ENCODE measurements at regions not wholly inside any gene's neighbourhood (a gene's known extent, or its start where the extent isn't known, plus 50 kb on each side); places are given as distances from the start of the nearest gene placed in this dataset.

DNA sequence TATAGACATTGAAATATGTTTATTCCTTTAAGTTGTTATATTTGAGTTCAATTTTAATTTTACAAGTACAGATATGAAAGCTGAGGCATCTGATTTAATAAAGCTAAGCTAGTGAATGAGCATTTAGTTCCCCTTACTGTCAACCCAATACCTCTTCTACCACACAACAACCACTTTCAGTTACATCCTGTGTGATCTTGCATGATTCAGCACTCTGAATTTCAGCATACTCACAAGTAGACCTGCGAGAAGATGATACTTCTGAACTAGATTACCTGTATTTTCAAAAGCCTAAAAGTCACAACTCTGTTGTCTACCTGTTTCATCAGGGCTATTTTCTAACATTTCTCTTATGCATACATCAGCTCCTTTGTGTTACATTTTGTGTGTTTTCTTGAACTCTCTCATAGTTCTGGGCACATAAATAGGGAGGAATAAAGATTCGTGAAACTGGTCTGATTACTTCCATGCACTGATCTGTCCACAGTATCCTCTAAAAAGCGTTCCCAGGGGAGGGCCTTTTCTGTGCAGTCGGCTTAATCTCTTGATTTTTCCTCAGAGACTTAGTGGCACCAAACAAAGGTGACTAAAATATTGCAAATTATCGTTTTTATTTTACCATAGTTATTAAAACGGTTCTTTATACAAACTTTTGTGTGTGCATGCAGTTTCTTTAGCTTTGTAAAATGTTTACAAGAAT is 2025.5 kb upstream of the NUDT12 start:
- no peak for DNase-seq (ENCODE audit: low read depth in 2 of 3, low spot score in 2 of 3)

DNA sequence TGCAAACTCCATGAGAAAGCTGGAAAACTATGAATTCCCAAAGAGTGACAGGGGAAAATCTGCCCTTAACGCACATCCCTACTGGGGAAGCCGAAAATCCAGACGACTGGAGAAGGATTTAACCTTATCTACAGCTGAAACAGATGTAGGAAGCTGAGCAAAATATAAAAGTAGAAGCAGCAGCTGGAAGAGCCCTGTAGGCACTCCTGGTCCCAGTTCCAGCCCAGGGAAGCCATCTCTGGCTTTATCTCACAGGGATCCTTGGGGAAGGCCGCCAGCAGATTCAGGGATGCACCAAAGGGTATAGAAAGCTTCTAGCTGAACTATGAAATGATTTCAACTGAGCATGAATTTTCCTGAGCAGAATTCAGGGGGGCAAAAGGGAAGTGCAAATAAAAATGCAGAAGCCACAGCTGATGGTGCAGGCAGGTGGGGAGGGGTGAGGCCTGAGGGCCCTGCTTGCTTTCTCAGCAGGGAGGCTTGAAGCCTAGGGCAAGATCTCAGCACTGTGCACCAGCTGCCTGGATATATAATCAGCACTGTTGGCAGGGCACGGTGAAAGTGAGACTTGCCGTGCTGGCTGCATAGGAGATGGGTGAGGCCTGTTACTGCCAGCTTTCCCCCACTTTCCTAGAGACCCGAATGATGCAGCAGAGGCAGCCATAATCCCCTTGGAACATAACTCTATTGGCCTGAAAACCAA is 2019.5 kb upstream of the NUDT12 start:
- DNase-seq (ENCODE audit: low read depth in 2 of 3, low spot score in 2 of 3): no peak

DNA sequence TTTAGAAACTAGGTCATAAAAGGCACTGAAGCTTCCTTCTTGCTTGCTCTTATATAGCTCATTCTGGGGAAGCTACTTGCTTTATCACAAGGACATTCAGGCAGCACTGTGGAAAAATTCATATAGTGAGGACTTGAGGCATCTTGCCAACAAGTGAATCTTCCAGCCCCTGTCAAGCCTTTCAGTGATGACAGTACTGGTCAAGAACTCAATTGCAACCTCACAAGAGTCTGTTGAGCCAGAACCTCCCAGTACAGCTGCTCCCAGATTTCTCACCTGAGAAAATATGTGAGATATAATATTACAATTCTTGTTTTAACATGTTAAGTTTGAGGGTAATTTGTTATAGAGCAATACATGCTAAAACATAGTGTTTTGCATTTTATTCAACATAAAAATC is 2011.0 kb upstream of the NUDT12 start:
- no peak for DNase-seq (ENCODE audit: low read depth in 2 of 3, low spot score in 2 of 3)

DNA sequence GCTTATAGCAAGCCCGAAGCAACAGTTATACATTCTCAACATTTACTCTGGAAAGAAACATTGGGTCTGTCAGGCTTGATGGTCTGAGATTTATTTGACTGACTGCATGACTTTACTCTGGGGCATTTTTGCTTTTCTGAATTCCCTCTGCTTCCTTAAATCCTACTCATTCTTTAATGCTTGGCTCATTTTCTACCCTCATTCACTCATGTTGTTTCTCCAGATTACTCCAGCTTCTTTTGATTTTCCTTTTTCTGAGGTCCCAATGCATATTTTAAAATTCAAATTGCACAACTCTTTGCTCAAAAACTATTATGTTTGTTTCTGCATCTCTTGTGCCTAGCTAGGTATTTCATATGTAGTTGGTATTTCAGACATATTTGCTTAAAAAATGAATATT is 2002.9 kb upstream of the NUDT12 start:
- no peak for DNase-seq (ENCODE audit: low read depth in 2 of 3, low spot score in 2 of 3)

DNA sequence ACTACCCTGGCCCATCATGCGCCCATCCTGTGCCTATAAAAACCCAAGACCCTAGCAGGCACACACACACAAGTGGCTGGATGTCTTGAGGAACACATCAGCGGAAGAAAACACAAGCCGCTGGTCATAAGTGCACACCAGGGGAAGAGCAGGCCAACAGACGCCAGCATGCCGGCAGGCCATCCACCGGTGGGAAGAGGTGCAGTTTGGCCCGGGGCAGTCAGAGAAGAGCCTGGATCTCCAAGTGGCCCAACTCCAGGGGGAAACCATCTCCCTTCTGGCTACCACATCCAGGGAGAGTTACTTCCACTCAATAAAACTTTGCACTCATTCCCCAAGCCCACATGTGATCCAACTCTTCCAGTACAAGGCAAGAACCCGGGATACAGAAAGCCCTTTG is 2001.3 kb upstream of the NUDT12 start:
- no peak for DNase-seq (ENCODE audit: low read depth in 2 of 3, low spot score in 2 of 3)

DNA sequence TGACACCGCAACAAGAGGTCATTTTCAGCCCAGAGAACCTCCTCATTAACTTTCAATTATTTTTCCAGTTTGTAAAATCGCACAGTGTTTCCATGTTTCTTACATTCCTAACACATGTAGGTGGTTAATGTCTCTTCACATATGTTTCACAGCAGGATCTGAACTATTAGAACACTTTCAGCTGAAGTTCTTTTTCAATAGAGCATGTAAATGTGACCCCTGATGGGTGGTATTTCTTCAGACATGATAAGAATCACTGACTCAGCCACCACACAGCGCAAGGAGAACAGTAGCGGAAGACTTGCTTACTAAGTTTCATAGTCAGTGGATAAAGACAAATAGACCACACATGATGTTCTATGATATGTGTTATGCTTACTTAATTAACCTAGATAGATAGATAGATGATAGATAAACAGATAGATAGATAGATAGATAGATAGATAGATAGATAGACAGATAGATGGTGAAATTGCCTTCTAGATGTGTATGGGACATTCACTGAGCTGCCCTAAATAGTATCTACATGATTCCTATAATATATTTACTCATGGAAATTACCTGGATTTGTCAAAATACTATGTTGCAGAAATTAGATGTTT is 1992.1 kb upstream of the NUDT12 start:
- no peak for DNase-seq (ENCODE audit: low read depth in 2 of 3, low spot score in 2 of 3)

DNA sequence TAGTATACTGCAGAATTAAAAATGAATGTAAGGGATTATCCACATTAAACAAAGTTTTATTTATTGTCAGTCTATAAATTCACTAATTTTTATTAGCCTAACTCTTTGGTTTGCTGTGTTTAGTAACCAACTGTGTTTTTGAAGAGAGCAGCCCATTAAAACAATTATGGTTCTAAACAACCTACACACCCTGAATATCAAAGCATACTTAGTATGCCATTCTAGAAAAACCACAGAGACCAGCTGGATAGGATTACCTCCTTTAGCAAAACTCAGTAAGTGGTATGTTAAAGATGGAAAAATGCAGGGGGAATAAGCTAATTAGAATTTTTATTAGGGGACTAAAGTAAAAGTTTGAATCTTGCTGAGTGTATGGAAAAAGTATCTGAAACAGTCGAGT is 1981.7 kb upstream of the NUDT12 start:
- no peak for DNase-seq (ENCODE audit: low read depth in 2 of 3, low spot score in 2 of 3)

DNA sequence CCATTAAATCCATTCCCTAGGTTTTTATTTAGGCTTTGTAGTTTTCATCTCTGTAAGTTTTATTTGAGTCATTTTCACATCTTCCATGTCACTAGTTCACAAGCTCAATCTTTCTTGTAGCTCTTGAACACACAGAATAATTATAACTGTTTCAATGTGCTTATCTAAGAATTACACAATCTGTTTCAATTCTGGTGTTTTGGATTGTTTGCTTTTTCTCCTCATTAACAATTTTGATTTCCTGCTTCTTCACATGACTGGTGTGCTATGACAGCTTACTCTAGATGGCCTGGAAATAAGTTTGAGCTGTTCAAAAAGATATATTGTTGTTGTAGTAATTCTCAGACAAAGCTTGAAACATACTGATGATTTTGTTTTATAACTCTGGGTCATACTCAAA is 1974.1 kb upstream of the NUDT12 start:
- DNase-seq (ENCODE audit: low read depth in 2 of 3, low spot score in 2 of 3): no peak

DNA sequence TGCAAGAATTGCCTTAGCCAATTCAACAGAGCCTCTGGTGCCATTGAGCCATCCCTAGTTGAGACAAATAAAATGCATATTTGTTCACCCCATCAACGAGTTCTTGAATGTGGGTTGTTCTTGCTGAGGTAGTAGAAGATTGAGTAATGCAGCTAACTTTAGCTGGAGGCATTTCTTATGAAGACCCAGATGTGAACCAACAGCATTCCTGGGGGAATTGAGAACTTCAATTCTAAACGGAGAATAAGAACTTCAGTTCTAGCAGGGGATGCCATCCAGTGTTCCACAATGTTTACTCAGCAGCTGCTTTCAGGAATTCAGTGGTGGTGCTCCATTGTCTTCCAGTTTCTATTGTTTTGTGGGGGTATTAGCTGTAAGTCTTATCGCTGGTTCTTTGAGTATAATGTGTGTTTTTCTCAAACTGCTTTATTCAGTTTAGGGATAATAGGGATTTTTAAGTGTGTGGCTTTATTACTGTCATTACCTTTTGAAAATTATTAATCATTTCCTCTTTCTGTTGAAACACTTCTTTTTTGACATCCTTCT is 1968.2 kb upstream of the NUDT12 start:
- no peak for DNase-seq (ENCODE audit: low read depth in 2 of 3, low spot score in 2 of 3)

DNA sequence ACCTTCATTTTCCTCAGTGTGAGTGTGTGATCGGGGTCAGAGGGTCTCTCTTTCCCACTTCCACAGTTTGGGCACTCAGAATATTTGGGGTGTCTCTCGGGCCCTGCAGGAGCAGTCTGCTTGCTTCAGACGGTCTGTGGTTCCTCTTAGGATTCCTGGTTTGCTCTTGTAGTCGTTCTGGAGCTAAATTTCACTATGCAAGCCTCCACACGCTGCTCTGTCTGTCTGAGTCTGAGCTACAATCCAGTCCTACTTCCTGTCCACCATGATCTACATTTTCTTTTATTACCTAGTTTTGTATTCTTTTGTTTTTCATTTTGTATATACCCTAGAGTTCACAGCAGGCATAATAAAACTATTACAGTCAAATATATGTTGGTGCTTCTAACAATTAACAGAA is 1967.3 kb upstream of the NUDT12 start:
- no peak for DNase-seq (ENCODE audit: low read depth in 2 of 3, low spot score in 2 of 3)

DNA sequence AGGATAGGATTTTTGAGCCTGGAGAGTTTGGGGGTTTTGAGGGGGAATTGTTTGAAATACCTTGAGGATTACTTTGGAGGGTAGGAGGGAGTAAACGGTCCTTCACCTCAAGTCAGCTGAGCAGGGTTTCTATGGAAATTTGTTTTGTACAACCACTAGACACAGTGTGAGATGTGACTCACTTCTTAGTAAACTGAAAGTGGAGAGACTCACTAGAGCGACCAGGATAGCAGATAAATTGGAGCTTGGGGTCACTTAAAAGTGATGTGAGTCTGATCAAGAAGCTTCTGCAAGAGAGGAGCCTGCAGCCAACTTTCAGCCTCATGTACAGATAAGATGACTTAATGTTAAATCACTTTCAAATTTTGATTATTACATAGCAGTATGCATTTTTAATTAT is 1945.9 kb upstream of the NUDT12 start:
- DNase-seq (ENCODE audit: low read depth in 2 of 3, low spot score in 2 of 3): no peak

DNA sequence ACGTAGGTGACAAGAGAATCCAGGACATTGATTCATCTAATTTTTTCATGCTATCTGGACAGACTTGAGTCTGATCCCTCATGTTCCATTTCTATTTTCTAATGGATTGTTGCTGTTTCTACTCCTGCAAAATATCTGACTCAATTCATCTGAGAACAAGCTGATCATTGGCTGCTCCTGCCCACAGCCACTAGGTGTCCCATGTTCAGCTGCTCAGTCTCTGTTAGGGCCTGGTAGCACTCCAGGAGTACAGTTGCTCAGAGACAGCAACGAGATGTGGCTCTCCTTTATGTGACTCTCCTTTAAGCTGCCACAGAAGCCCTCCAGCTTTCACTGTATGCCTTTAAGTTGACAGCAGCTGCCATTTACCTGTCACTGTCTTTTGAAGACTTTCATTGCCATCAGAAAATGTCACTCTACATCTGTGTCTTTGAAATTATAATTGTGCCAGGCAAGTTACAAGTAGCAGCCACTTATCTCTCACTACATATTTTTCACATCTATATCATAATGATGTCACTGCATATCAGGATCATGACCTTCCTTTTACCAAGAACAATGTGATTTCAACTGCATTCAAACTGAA is 1944.2 kb upstream of the NUDT12 start:
- no peak for DNase-seq (ENCODE audit: low read depth in 2 of 3, low spot score in 2 of 3)

DNA sequence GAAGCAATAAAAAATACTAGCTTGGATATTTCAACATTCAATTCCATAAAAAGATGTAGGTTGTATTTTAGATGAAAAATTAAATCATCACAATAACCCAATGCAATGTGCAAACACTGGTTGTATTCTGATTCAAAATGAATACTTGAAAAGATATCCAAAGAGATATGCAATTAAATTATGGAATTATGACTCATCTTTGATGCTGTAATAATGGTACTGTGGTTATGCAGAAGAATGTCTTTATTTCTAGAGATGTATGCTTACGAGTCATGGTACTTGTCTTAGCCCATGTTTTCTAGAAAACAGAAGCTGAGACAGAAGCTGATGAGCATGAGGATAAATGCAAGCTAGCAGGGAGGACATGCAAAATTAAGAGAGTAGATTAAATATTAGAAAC is 1941.4 kb upstream of the NUDT12 start:
- DNase-seq (ENCODE audit: low read depth in 2 of 3, low spot score in 2 of 3): no peak

DNA sequence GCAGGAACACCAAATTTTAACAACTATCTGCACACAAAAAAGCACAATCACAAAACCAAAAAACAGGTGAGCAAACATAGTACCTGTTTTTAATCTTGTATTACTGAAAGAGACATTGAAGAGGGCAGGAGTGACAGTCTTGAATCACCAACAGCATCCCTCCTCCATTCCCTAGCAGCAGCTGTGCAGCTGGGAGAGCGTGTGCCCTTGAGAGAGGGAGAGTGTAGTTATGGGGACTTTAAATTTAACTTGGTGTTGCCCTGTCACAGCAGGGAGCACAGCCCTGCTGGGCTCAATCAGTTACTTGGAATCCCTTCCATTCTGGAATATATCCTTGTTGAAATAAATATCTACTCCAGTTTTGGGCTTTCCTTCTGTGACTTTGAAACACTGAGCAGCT is 1938.7 kb upstream of the NUDT12 start:
- no peak for DNase-seq (ENCODE audit: low read depth in 2 of 3, low spot score in 2 of 3)

DNA sequence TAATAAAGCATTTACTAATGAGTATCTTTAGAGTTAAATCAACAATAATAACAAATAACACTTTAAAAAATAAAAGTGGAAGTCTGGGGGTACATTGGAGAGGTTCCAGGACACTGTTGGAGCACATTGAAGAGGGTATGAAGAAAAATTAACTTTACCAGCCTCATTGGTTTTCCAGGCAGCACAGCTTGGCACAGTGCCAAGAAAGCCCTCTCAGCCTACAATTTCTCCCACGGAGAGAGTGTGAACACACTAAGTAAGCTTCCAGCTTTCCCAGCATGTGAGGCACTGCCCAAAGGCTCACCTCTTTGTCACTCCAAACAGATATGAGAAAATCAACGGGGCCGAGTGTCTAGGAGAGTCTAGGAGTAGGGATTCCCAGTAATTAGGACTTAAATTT is 1912.8 kb upstream of the NUDT12 start:
- DNase-seq (ENCODE audit: low read depth in 2 of 3, low spot score in 2 of 3): no peak

DNA sequence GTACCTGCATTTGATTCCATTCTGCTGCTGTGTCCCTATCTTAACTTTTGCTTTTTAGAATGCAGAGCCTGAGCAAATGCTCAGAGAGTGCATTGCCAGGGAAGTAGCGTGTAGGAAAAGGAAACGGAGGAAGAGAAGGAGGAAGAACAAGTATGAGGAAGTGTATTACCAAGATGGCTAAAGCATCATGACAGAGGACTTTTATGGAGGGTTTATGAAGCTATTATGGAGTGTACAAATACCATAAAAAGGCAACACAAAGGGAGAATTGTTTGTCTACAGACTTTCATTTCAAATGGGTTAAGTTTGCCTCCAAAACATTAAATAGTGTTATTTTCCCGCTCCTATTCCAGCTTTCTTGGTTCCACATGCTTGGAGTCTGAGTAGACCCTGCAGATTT is 1899.8 kb upstream of the NUDT12 start:
- DNase-seq (ENCODE audit: low read depth in 2 of 3, low spot score in 2 of 3): no peak

DNA sequence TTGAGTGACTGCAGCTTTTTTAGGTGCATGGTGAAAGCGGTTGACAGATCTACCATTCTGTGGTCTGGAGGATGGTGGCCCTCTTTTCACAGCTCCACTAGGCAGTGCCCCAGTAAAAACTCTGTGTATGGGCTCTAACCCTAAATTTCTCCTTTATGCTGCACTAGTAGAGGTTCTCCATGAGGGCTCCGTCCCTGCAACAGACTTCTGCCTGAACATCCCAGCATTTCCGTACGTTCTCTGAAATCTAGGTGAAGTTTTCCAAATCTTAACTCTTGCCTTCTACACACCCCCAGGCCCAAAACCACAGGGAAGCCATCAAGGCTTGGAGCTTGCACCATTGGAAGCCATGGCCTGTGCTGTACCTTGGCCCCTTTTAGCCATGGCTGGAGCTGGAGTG is 1898.1 kb upstream of the NUDT12 start:
- no peak for DNase-seq (ENCODE audit: low read depth in 2 of 3, low spot score in 2 of 3)

DNA sequence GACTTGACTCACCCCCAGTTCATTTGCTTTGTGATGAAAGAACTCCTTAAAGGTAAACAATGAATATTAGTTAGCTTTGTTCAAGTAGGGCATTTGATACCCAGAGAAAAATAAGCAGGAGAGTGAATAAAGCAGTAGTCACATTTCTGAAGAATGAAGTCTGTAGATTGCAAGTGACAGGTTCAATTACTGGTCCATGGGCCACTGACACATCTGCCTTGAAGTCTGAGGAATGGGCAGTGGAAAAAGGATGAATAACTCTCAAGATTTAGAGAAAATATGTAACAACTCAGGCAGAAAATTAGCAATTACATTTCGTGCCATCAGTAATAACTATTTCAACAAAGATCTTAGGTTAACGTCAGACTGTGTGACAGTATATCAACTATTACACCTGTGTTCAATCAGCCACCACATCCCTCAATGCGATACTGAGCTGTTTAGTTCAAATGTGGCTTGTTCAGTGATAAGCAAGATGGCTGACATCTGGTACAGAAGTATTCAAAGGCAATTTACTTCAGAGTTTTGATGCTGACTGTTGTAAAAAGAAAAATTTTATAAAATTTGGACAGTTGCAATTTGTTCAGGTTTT is 1890.7 kb upstream of the NUDT12 start:
- no peak for DNase-seq (ENCODE audit: low read depth in 2 of 3, low spot score in 2 of 3)

DNA sequence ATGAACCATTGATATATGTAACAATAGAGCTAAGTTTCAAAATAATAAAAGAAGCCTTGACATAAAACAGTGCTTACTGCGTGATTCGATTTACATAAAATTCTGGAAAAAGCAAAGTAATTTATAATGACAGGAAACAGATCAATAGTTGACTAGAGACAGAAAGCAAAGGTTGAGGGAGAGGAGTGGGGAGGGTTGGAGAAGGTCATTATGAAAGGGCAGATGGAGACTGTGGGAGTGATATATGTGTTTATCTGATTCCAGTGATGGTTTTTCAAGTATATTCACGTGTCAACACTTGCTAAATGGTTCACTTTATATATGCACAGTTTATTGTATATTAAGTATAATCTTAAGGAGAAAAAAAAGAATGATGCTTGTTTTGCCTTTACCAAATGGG is 1885.7 kb upstream of the NUDT12 start:
- DNase-seq (ENCODE audit: low read depth in 2 of 3, low spot score in 2 of 3): no peak

DNA sequence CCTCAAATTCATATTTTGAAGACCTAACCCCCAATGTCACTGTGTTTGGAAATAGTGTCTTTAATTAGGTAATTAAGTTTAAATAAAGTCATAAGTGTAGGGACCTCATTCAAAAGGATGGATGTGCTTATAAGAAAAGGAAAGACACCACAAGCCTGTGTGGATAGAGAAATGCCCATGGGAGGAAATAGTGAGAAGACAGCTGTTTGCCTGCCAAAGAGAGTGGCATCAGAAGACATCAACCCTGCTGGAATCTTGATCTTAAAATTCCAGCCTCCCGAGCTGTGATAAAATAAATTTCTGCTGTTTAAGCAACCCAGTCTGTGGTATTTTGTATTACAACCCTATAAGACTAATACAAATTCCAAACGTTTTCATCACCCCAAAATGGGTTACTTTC is 1867.9 kb upstream of the NUDT12 start:
- DNase-seq (ENCODE audit: low read depth in 2 of 3, low spot score in 2 of 3): no peak

Data from hematopoietic multipotent progenitor cell (in vitro differentiated cells).